HG02970 (cell line): ENCODE measurements at regions not wholly inside any gene's neighbourhood (a gene's known extent, or its start where the extent isn't known, plus 50 kb on each side); places are given as distances from the start of the nearest gene placed in this dataset.

ENCODE experiments used
- ATAC-seq: cut with Tn5 transposase; IDR thresholded peaks from one replicate; pipeline ENCODE4 v1.9.1; 2021; ENCODE audit warnings: mild to moderate bottlenecking, moderate library complexity, moderate number of reproducible peaks; ENCODE audit not compliant: unreplicated experiment, low FRiP score

- no peak for ATAC-seq
These were observed 133.6 kb upstream of the CPEB2 start for GRCh38 chr4:14868426-14869395.

- ATAC-seq: no peak
These were observed 130.4 kb upstream of the CPEB2 start for GRCh38 chr4:14871676-14872430.

- peak; percentile 49 for ATAC-seq
These were observed 127.3 kb upstream of the CPEB2 start for GRCh38 chr4:14874990-14875389.

GRCh38 chr4:14877246-14878225 is 124.7 kb upstream of the CPEB2 start:
- no peak for ATAC-seq

GRCh38 chr4:14878681-14879080 is 123.6 kb upstream of the CPEB2 start:
- no peak for ATAC-seq

GRCh38 chr4:14879683-14880082 is 122.6 kb upstream of the CPEB2 start:
- no peak for ATAC-seq

GRCh38 chr4:14880805-14881204 is 121.5 kb upstream of the CPEB2 start:
- ATAC-seq: no peak

- no peak for ATAC-seq
These were observed 119.1 kb upstream of the CPEB2 start for GRCh38 chr4:14883166-14883565.

- ATAC-seq: no peak
These were observed 118.6 kb upstream of the CPEB2 start for GRCh38 chr4:14883661-14884060.

- no peak for ATAC-seq
These were observed 114.3 kb upstream of the CPEB2 start for GRCh38 chr4:14887842-14888433.

GRCh38 chr4:14888790-14889572 is 113.3 kb upstream of the CPEB2 start:
- no peak for ATAC-seq

- ATAC-seq: no peak
These were observed 109.7 kb upstream of the CPEB2 start for GRCh38 chr4:14892563-14892962.

- no peak for ATAC-seq
These were observed 108.6 kb upstream of the CPEB2 start for GRCh38 chr4:14893713-14894112.

GRCh38 chr4:14894392-14895292 is 107.6 kb upstream of the CPEB2 start:
- no peak for ATAC-seq

GRCh38 chr4:14896656-14897175 is 105.6 kb upstream of the CPEB2 start:
- no peak for ATAC-seq

- ATAC-seq: no peak
These were observed 105.1 kb upstream of the CPEB2 start for GRCh38 chr4:14897217-14897616.

- ATAC-seq: no peak
These were observed 103.3 kb upstream of the CPEB2 start for GRCh38 chr4:14898989-14899388.

- ATAC-seq: no peak
These were observed 99.9 kb upstream of the CPEB2 start for GRCh38 chr4:14902342-14902741.
